Stomach (tissue), 8 donors: ENCODE measurements at regions not wholly inside any gene's neighbourhood (a gene's known extent, or its start where the extent isn't known, plus 50 kb on each side); places are given as distances from the start of the nearest gene placed in this dataset.

Source experiments
- DNase-seq, 2 donors: peaks; one replicate each; pipeline versions ENCODE4 v3.0.0 to v3.0.0-alpha.2; 2013 to 2019
- H3K27ac ChIP-seq, 5 donors: fragments of 200-600 bp in 4 of 5; sonication (generic) in 4 of 5; one replicate each; pipeline ENCODE4 v1.5.1; 2013 to 2019; ENCODE audit warnings: mild to moderate bottlenecking in 1 of 5, moderate library complexity in 1 of 5
- H3K27me3 ChIP-seq, 3 donors: fragments of 200-600 bp; sonication (generic); one replicate each; pipeline ENCODE4 v1.5.1; 2017 to 2019; ENCODE audit warnings: mixed run types in 1 of 3
- H3K36me3 ChIP-seq, 4 donors: fragments of 200-600 bp; sonication (generic); 1 replicate in 3 of 4; 2 replicates in 1 of 4; pipeline ENCODE4 v1.5.1; 2016 to 2019
- H3K4me1 ChIP-seq, 4 donors: fragments of 200-600 bp; sonication (generic); one replicate each; pipeline ENCODE4 v1.5.1; 2016 to 2019
- H3K4me3 ChIP-seq, 4 donors: fragments of 200-600 bp; sonication (generic) in 3 of 4; one replicate each; pipeline ENCODE4 v1.5.1; 2016 to 2019; ENCODE audit warnings: mild to moderate bottlenecking in 1 of 4
- H3K9me3 ChIP-seq, 4 donors: fragments of 200-600 bp; sonication (generic); one replicate each; pipeline ENCODE4 v1.5.1; 2016 to 2019
- CTCF ChIP-seq, 7 experiments: fragments of 450-650 bp in 4 of 7; fragments of 200-600 bp in 3 of 7; sonication (generic) in 3 of 7; IDR thresholded peaks; one replicate each; pipeline ENCODE4 v1.5.1; 2016 to 2019; ENCODE audit warnings: antibody characterized with exemption in 7 of 7, control low read depth in 2 of 7, mild to moderate bottlenecking in 1 of 7
- EP300 ChIP-seq: sonication (generic); formaldehyde crosslinking; IDR thresholded peaks from one replicate; pipeline ENCODE4 v1.6.1; 2017; ENCODE audit warnings: antibody characterized with exemption
- POLR2A ChIP-seq, 4 donors: fragments of 450-650 bp; IDR thresholded peaks; one replicate each; pipeline ENCODE4 v1.6.1; 2016; ENCODE audit warnings: antibody characterized with exemption in 4 of 4, control low read depth in 2 of 4, mild to moderate bottlenecking in 1 of 4, moderate library complexity in 1 of 4
- POLR2AphosphoS5 ChIP-seq, 3 donors: sonication (generic); formaldehyde crosslinking; IDR thresholded peaks; one replicate each; pipeline ENCODE4 v1.6.1; 2016; ENCODE audit warnings: antibody characterized with exemption in 3 of 3
- WGBS, 5 donors: extraction: QIAGEN DNeasy Blood & Tissue Kit in 3 of 5; methylation state at CpG; one replicate each; pipeline versions ENCODE4 v1.1.5 to v1.1.7; 2013 to 2018; 5-methylcytosine and 5-hydroxymethylcytosine counted together
- intact Hi-C: fragments of 100-400 bp; cut with DNase I; formaldehyde crosslinking; loops from one replicate; pipeline ENCODE4 v1.15.1; 2023; ENCODE audit warnings: low total_unique reads
- donor health status: healthy with polysubstance abuse.
- donor health status: Bipolar disorder and iron deficiency.
- donor health status: healthy.

GRCh38 chr1:80645621-80646020, 1155.1 kb upstream of the ADGRL2 start:
- intact Hi-C loops, result no loop called here
- DNase-seq, result no peak

GRCh38 chr1:80640978-80641377, 1159.8 kb upstream of the ADGRL2 start:
- no peak for DNase-seq
- Histone ChIP-seq H3K4me1 (peaks cover 0 to 11% (median 5%) of the 10 kb centered on the region in 4 donors), H3K36me3 (no peaks in the 10 kb centered on the region), H3K27me3 (no peaks in the 10 kb centered on the region), H3K4me3 (no peak overlapping the region), H3K9me3 (no peaks in the 10 kb centered on the region), H3K27ac (no peak overlapping the region)
- intact Hi-C loops, result no loop called here
- WGBS, 5 donors, result 63 to 76% (median 72%) methylated on average over 3 of the region's 3 CpGs
- TF ChIP-seq EP300 (no peak), POLR2AphosphoS5 (IDR thresholded peaks at IDR 0.05) (no peak), POLR2A (IDR thresholded peaks at IDR 0.05) (no peak), CTCF (IDR thresholded peaks at IDR 0.05) (no peak)

More at GRCh38 chr1:80645621-80646020, 1155.1 kb upstream of the ADGRL2 start:
- H3K27me3 ChIP-seq, result no peaks in the 10 kb centered on the region
- no peaks in the 10 kb centered on the region for H3K9me3 ChIP-seq
- H3K4me3 ChIP-seq, result no peak overlapping the region
- TF ChIP-seq POLR2A (IDR thresholded peaks at IDR 0.05), result no peak
- TF ChIP-seq EP300, result no peak
- TF ChIP-seq POLR2AphosphoS5 (IDR thresholded peaks at IDR 0.05), result no peak
- TF ChIP-seq CTCF (IDR thresholded peaks at IDR 0.05), result no peak
- H3K36me3 ChIP-seq, result no peaks in the 10 kb centered on the region
- H3K4me1 ChIP-seq, result peaks cover 0 to 4% (median 0%) of the 10 kb centered on the region in 4 donors
- no peak overlapping the region for H3K27ac ChIP-seq

DNA sequence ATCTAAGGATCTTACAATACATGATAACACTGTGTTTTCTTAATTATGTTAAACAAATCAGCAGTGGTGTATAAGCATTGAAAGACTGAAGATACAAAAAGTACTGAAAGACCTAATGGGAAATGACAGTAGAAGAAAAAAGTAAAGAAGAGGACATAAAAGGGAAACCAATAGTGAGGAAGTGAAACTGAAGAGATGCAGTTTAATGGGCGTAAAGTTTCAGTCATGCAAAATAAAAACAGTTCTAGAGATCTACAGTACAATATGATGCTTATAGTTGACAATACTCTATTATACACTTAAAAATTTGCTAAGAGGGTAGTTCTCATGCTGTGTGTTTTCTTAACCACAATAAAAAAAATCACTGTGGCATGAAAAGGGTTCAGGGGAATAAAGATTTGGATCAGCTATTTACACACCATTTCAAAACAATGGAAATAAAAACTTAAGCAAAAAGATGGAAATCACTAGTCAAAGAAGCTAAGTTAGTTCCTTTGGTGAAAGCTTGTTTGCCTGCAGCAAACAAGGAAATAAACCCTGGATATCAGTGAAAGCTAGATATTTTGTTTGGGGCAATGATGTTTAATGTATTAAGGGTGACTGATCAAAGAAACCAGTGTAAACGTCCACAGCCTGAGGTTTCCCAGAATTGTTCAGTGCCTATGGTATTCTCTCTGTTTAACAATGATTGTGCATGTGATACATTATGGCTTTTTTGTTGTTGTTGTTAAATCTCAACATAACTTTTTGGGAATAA, 1160.8 kb upstream of the ADGRL2 start:
- 17 to 41% (median 31%) methylated on average over 2 of the region's 2 CpGs for WGBS, 5 donors
- Histone ChIP-seq H3K27ac (peak overlapping the region in 1 of 5 donors; percentile 35), H3K4me1 (peaks cover 0 to 11% (median 5%) of the 10 kb centered on the region in 4 donors)

More for the DNA sequence above, 1160.8 kb upstream of the ADGRL2 start:
- H3K27me3 ChIP-seq, result no peaks in the 10 kb centered on the region
- intact Hi-C loops, result no loop called here
- H3K4me3 ChIP-seq, result no peak overlapping the region
- H3K9me3 ChIP-seq, result no peaks in the 10 kb centered on the region
- no peaks in the 10 kb centered on the region for H3K36me3 ChIP-seq
- DNase-seq, result peak in 1 of 2 donors; percentile 16
- TF ChIP-seq POLR2AphosphoS5 (IDR thresholded peaks at IDR 0.05), result no peak
- no peak for TF ChIP-seq CTCF (IDR thresholded peaks at IDR 0.05)
- no peak for TF ChIP-seq EP300
- TF ChIP-seq POLR2A (IDR thresholded peaks at IDR 0.05), result no peak
